BE2C (cell line): ENCODE measurements at regions not wholly inside any gene's neighbourhood (a gene's known extent, or its start where the extent isn't known, plus 50 kb on each side); places are given as distances from the start of the nearest gene placed in this dataset.
"Not testable (repeated sequence)": the region's sequence is repeated elsewhere in the genome, so short reads cannot be mapped to it uniquely, and the experiment has no call there.

Experiments used
- DNase-seq: peaks from one replicate; pipeline ENCODE4 v3.0.0-alpha.2; 2020
- H3K27me3 ChIP-seq: fragments of 250-450 bp; sonication (Bioruptor Pico); 2 replicates; pipeline ENCODE4 v1.5.1; 2020; ENCODE audit warnings: mild to moderate bottlenecking
- H3K36me3 ChIP-seq: fragments of 250-450 bp; sonication (Bioruptor Pico); 2 replicates; pipeline ENCODE4 v1.5.1; 2020; ENCODE audit warnings: mild to moderate bottlenecking
- H3K4me1 ChIP-seq: fragments of 250-450 bp; sonication (Bioruptor Pico); 2 replicates; pipeline ENCODE4 v1.5.1; 2020
- H3K4me3 ChIP-seq: 2 replicates; pipeline ENCODE4 v1.5.1; 2011; ENCODE audit warnings: low read depth, low read length
- H3K9me3 ChIP-seq: fragments of 250-450 bp; sonication (Bioruptor Pico); 2 replicates; pipeline ENCODE4 v1.5.1; 2020
- TF ChIP-seq, protein P1 (sequence below): IDR thresholded peaks from 2 replicates; pipeline ENCODE4 v1.5.1; 2012; ENCODE audit warnings: mild to moderate bottlenecking, low read depth, low read length

DNA sequence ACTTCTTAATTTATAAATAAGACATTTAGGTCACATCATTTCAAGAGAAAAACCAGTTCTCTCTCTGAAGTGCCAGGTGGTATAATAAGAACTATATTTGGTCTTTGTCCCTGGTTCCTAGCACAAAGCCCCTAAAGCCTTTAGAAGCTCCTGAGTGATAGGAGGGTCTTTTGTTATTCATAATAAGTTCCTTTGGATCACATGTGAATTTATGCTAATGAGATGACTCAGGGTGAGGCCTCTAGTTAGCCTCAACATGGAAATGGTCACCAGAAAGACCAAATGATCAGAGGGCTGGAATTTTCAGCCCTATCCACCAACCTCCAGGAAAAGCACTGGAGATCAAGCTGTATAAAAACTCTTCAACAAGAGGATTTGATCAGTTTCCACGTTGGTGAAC, 68.1 kb upstream of the BLTP1 start:
- no peak for DNase-seq
- H3K9me3 ChIP-seq, result no peaks in the 10 kb centered on the region
- TF ChIP-seq, protein P1, sequence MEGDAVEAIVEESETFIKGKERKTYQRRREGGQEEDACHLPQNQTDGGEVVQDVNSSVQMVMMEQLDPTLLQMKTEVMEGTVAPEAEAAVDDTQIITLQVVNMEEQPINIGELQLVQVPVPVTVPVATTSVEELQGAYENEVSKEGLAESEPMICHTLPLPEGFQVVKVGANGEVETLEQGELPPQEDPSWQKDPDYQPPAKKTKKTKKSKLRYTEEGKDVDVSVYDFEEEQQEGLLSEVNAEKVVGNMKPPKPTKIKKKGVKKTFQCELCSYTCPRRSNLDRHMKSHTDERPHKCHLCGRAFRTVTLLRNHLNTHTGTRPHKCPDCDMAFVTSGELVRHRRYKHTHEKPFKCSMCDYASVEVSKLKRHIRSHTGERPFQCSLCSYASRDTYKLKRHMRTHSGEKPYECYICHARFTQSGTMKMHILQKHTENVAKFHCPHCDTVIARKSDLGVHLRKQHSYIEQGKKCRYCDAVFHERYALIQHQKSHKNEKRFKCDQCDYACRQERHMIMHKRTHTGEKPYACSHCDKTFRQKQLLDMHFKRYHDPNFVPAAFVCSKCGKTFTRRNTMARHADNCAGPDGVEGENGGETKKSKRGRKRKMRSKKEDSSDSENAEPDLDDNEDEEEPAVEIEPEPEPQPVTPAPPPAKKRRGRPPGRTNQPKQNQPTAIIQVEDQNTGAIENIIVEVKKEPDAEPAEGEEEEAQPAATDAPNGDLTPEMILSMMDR, result no peak
- H3K4me1 ChIP-seq, result no peaks in the 10 kb centered on the region
- H3K36me3 ChIP-seq, result no peaks in the 10 kb centered on the region
- no peaks in the 10 kb centered on the region for H3K27me3 ChIP-seq
- H3K4me3 ChIP-seq, result no peak overlapping the region

DNA sequence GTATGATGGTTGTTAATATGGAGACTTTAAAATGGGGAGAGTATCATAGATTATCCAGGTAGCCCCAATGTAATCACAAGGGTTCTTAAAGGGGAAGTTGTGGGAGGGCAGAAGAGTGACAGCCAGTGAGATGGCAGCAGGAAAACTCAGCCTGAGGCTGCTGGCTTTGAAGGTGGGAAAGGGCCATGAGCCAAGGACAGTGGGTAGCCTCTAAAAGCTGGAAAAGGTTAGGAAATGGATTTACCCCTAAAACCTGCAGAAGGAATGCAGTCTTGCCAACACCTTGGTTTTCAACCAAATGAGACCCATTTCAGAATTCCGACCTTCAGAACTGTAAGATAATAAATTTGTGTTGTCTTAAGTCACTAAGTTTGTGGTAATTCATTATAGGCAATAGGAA, 68.8 kb upstream of the BLTP1 start:
- H3K27me3 ChIP-seq, result no peaks in the 10 kb centered on the region

DNA sequence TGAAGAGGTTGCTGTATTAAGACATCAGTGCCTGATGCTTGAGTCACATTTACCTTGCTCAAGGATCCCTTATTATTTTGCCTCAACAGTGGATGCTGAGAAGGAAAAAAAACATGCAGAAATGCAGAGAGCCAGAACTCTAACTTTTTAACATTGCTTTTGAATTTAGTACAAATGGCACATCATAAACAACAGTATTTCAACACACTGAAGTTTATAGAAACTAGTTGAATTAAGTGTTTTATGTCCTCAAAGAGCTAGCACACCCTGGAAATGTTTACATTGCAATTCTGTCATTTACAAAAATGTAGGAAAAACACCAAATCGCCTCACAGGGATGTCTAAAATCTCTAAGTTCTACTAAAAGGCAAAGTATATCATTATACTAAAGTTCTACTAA, 69.5 kb upstream of the BLTP1 start:
- H3K4me3 ChIP-seq, result no peak overlapping the region
- no peaks in the 10 kb centered on the region for H3K9me3 ChIP-seq
- no peaks in the 10 kb centered on the region for H3K36me3 ChIP-seq
- H3K27me3 ChIP-seq, result no peaks in the 10 kb centered on the region
- TF ChIP-seq, protein P1, result no peak
- H3K4me1 ChIP-seq, result no peaks in the 10 kb centered on the region
- no peak for DNase-seq

More for the DNA sequence above, 68.8 kb upstream of the BLTP1 start:
- DNase-seq, result no peak
- no peak overlapping the region for H3K4me3 ChIP-seq
- TF ChIP-seq, protein P1, result no peak
- no peaks in the 10 kb centered on the region for H3K4me1 ChIP-seq
- H3K9me3 ChIP-seq, result no peaks in the 10 kb centered on the region
- H3K36me3 ChIP-seq, result no peaks in the 10 kb centered on the region

DNA sequence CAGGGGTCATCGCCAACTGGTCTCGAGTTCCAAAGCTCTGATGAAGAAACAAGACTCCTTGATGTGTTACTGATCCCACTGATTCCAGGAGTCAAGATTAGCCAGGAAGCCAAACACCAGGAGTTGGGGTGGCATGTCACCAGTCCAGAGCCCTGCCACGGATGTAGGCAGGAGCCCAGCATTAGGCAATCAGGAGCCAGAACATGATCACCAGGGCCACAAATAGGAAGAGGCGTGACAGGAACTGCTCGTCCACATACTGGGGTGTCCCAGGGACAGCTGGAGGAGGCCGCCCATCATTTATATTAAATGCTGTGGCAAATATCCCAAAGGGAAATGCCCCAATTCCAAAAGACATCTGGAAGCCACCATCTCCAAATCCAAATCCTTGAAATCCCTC, 74.5 kb upstream of the BLTP1 start:
- H3K36me3 ChIP-seq, H3K4me3 ChIP-seq, DNase-seq, H3K27me3 ChIP-seq, H3K9me3 ChIP-seq, H3K4me1 ChIP-seq: not testable (repeated sequence)

DNA sequence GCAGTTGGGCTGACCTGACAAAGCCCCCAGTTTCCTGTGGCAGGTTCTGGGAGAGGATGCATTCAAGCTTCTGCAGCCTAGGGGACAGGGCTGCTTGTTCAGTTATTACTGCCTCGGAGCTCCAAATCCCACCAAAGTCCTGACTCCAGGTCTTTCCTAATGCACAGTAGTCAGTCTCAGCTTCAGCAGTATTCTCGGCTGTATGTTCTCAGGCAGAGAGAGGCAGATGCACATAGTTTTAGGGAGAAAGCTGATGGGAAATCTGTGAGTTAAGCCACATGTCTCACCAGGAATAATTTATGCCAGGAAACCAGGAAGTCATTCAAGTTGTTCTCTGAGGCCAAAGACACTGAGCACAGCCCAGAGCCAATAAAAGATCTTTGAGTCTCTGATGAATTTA, 75.3 kb upstream of the BLTP1 start:
- not testable (repeated sequence) for H3K36me3 ChIP-seq, DNase-seq, H3K4me3 ChIP-seq, H3K4me1 ChIP-seq, H3K9me3 ChIP-seq, H3K27me3 ChIP-seq

DNA sequence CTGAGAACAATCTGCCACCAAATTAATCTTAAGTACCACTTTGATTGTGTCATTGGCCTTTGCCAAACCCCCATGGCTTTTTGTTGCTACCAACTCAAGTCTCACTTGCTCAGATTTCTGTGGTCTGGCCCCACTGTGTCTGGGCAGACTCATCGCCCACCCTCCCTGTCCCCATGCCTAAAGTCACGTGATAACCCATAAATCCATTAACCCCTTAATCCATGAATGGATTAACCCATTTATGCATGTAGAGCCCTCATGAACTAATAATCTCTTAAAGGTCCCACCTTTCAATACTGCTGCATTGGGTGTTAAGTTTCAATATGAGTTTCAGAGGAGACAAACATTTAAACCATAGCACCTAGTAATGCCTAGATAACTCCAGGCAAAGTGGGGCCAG, 78.5 kb upstream of the BLTP1 start:
- Histone ChIP-seq H3K27me3 (no peaks in the 10 kb centered on the region), H3K9me3 (no peaks in the 10 kb centered on the region), H3K4me1 (no peaks in the 10 kb centered on the region), H3K36me3 (no peaks in the 10 kb centered on the region), H3K4me3 (no peak overlapping the region)
- TF ChIP-seq, protein P1, result no peak
- no peak for DNase-seq

DNA sequence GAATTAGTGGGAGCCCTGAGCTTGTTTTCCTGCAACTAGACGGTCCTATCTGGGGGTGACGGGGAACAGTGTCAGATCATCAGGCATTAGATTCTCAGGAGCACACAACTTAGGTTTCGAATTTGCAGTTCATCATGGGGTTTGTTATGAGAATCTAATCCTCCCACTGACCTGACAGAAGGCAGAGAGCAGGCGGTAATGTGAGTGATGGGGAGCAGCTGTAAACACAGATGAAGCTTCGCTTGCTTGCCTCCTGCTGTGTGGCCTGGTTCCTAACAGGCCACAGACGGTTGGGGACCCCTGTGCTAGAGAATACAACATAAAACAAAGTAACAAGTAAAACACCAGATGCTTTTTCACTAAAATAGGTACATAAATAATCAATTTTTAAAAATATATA, 86.2 kb upstream of the BLTP1 start:
- H3K9me3 ChIP-seq, result no peaks in the 10 kb centered on the region
- DNase-seq, result no peak
- no peaks in the 10 kb centered on the region for H3K4me1 ChIP-seq
- H3K27me3 ChIP-seq, result no peaks in the 10 kb centered on the region
- no peaks in the 10 kb centered on the region for H3K36me3 ChIP-seq
- no peak overlapping the region for H3K4me3 ChIP-seq
- TF ChIP-seq, protein P1, result no peak
